CD4-positive, alpha-beta T cell (primary cell): ENCODE measurements at regions not wholly inside any gene's neighbourhood (a gene's known extent, or its start where the extent isn't known, plus 50 kb on each side); places are given as distances from the start of the nearest gene placed in this dataset.

Experiments used
- ATAC-seq: fragments of 200-7000 bp; cut with Tn5 transposase; one replicate; pipeline ENCODE4 v1.10.0; 2022; ENCODE audit warnings: mild to moderate bottlenecking; ENCODE audit not compliant: poor library complexity
- CTCF ChIA-PET: fragments of 350-600 bp; sonication (Branson Sonifier 250); formaldehyde crosslinking; loops from one replicate; lab custom pipeline; 2021; ENCODE audit warnings: antibody characterized with exemption, inconsistent platforms; lab: Charles Lee
- POLR2A ChIA-PET: fragments of 350-600 bp; sonication (Branson Sonifier 250); formaldehyde crosslinking; loops from one replicate; lab custom pipeline; 2021; ENCODE audit warnings: antibody characterized with exemption, inconsistent platforms; lab: Charles Lee
- DNase-seq, 14 experiments: peaks; one replicate each; pipeline ENCODE4 v3.0.0-alpha.2; 2013 to 2020; ENCODE audit warnings: mixed read lengths in 2 of 14
- H3K27ac ChIP-seq, 2 donors: one replicate each; pipeline versions ENCODE4 v1.5.1 to v1.7.0; 2013; ENCODE audit warnings: low read length in 2 of 2, low read depth in 1 of 2, mild to moderate bottlenecking in 1 of 2
- H3K27me3 ChIP-seq, 2 experiments: 1 replicate in 1 of 2; 2 replicates in 1 of 2; pipeline versions ENCODE4 v1.6.1 to v1.7.0; 2013; ENCODE audit warnings: low read length in 2 of 2, control low read depth in 1 of 2, mild to moderate bottlenecking in 1 of 2, moderate library complexity in 1 of 2; ENCODE audit not compliant: insufficient read depth in 2 of 2, control insufficient read depth in 1 of 2
- H3K36me3 ChIP-seq: one replicate; pipeline ENCODE4 v1.6.1; 2013; ENCODE audit warnings: low read length, control low read depth; ENCODE audit not compliant: insufficient read depth
- H3K4me1 ChIP-seq: one replicate; pipeline ENCODE4 v1.6.1; 2013; ENCODE audit warnings: low read length, control low read depth; ENCODE audit not compliant: insufficient read depth
- H3K4me3 ChIP-seq: one replicate; pipeline ENCODE4 v1.5.1; 2013; ENCODE audit warnings: mild to moderate bottlenecking, low read length, moderate library complexity
- H3K9me3 ChIP-seq, 2 experiments: 1 replicate in 1 of 2; 2 replicates in 1 of 2; pipeline versions ENCODE4 v1.6.1 to v1.7.0; 2013; ENCODE audit warnings: low read length in 2 of 2, mild to moderate bottlenecking in 2 of 2, control low read depth in 1 of 2, moderate library complexity in 1 of 2; ENCODE audit not compliant: control insufficient read depth in 1 of 2, insufficient read depth in 1 of 2
- H3K27ac Mint-ChIP-seq: one replicate; pipeline ENCODE4 v1.8.0; 2020; ENCODE audit warnings: mixed read lengths
- H3K27me3 Mint-ChIP-seq: one replicate; pipeline ENCODE4 v1.8.0; 2021; ENCODE audit warnings: mixed read lengths
- H3K36me3 Mint-ChIP-seq: one replicate; pipeline ENCODE4 v1.8.0; 2021; ENCODE audit warnings: low read depth, mixed read lengths
- H3K4me1 Mint-ChIP-seq: one replicate; pipeline ENCODE4 v1.8.0; 2021; ENCODE audit warnings: low read depth, mixed read lengths
- H3K4me3 Mint-ChIP-seq: one replicate; pipeline ENCODE4 v1.8.0; 2020; ENCODE audit warnings: mild to moderate bottlenecking, mixed read lengths
- H3K9me3 Mint-ChIP-seq: one replicate; pipeline ENCODE4 v1.8.0; 2020; ENCODE audit warnings: mixed read lengths
- intact Hi-C, 2 experiments: fragments of 100-400 bp; cut with DNase I in 1 of 2; cut with micrococcal nuclease in 1 of 2; formaldehyde crosslinking; loops; one replicate each; pipeline versions ENCODE4 v1.15.1 to v1.9.0; 2023 to 2025; cut with DNase I, micrococcal nuclease
- TF ChIP-seq, protein P1 (sequence below): fragments of 200-600 bp; IDR thresholded peaks from one replicate; pipeline ENCODE4 v1.8.0; 2022; ENCODE audit warnings: antibody characterized with exemption, mild to moderate bottlenecking

GRCh38 chr12:126668538-126668937, 1598.4 kb upstream of the TMEM132C start:
- POLR2A ChIA-PET: no interaction called here
- Mint-ChIP-seq H3K36me3 (no peaks in the 10 kb centered on the region), H3K4me1 (no peaks in the 10 kb centered on the region), H3K27me3 (no peaks in the 10 kb centered on the region), H3K27ac (no peak overlapping the region), H3K9me3 (no peaks in the 10 kb centered on the region), H3K4me3 (no peak overlapping the region)
- no peak overlapping the region for H3K4me3 ChIP-seq
- no peaks in the 10 kb centered on the region for H3K4me1 ChIP-seq
- no peaks in the 10 kb centered on the region for H3K9me3 ChIP-seq
- no peaks in the 10 kb centered on the region for H3K36me3 ChIP-seq
- H3K27ac ChIP-seq: no peak overlapping the region
- no peaks in the 10 kb centered on the region for H3K27me3 ChIP-seq
- intact Hi-C loops: no loop called here
- ATAC-seq: no peak
- TF ChIP-seq, protein P1, sequence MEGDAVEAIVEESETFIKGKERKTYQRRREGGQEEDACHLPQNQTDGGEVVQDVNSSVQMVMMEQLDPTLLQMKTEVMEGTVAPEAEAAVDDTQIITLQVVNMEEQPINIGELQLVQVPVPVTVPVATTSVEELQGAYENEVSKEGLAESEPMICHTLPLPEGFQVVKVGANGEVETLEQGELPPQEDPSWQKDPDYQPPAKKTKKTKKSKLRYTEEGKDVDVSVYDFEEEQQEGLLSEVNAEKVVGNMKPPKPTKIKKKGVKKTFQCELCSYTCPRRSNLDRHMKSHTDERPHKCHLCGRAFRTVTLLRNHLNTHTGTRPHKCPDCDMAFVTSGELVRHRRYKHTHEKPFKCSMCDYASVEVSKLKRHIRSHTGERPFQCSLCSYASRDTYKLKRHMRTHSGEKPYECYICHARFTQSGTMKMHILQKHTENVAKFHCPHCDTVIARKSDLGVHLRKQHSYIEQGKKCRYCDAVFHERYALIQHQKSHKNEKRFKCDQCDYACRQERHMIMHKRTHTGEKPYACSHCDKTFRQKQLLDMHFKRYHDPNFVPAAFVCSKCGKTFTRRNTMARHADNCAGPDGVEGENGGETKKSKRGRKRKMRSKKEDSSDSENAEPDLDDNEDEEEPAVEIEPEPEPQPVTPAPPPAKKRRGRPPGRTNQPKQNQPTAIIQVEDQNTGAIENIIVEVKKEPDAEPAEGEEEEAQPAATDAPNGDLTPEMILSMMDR: no peak
- no peak for DNase-seq
- CTCF ChIA-PET: no interaction called here

DNA sequence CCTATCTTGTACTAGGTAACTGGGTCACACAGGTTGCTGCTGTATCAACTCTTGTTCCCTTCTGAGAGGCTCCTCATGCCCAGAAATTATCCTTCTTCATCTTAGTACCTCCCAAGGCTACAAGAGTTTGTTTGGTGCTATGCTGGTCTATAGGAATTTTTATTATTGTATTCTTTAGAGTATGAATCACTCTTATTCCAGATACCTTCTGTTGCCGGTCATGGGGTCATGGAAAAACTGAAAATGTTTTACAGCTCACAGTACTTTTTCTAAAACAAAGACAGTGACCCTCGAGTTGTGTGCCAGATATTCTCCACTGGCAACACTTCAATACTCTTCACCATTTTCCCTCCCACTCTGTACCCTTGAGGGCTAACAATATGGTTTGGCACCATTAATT, 1598.0 kb upstream of the TMEM132C start:
- POLR2A ChIA-PET: no interaction called here
- Histone ChIP-seq H3K27me3 (no peaks in the 10 kb centered on the region), H3K4me3 (no peak overlapping the region), H3K36me3 (no peaks in the 10 kb centered on the region), H3K4me1 (no peaks in the 10 kb centered on the region), H3K27ac (no peak overlapping the region), H3K9me3 (no peaks in the 10 kb centered on the region)
- CTCF ChIA-PET: no interaction called here
- Mint-ChIP-seq H3K4me1 (no peaks in the 10 kb centered on the region), H3K27me3 (no peaks in the 10 kb centered on the region), H3K4me3 (no peak overlapping the region), H3K27ac (no peak overlapping the region), H3K9me3 (no peaks in the 10 kb centered on the region), H3K36me3 (no peaks in the 10 kb centered on the region)
- intact Hi-C loops: no loop called here
- DNase-seq (no peak), ATAC-seq (no peak)
- TF ChIP-seq, protein P1: no peak

DNA sequence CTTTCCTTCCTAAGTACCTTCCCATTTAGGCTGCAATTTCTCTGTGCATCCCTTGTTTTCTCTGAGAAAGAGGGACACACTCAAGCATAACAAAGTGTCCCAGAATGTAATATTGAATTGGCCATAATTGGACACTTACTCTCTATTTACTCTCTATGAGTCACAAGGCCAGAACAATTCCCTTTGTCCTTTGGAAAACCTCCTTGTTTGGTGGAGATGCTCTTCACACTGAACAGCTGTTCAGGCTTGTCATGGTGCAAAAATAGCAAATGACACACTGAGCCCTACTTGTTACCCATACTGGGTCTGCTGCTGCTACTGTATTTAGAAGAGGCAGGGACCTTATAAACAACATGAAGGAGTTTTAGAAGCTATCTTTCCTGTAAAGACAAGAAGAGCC, 1590.5 kb upstream of the TMEM132C start:
- no peaks in the 10 kb centered on the region for H3K36me3 Mint-ChIP-seq

More for the DNA sequence above, 1590.5 kb upstream of the TMEM132C start:
- H3K4me3 ChIP-seq: no peak overlapping the region
- ChIA-PET POLR2A (no interaction called here), CTCF (no interaction called here)
- H3K36me3 ChIP-seq: no peaks in the 10 kb centered on the region
- Mint-ChIP-seq H3K27ac (no peak overlapping the region), H3K9me3 (no peaks in the 10 kb centered on the region), H3K4me3 (no peak overlapping the region), H3K27me3 (no peaks in the 10 kb centered on the region), H3K4me1 (no peaks in the 10 kb centered on the region)
- DNase-seq: no peak
- H3K27me3 ChIP-seq: no peaks in the 10 kb centered on the region
- TF ChIP-seq, protein P1: no peak
- intact Hi-C loops: no loop called here
- no peaks in the 10 kb centered on the region for H3K9me3 ChIP-seq
- ATAC-seq: no peak
- H3K4me1 ChIP-seq: no peaks in the 10 kb centered on the region
- H3K27ac ChIP-seq: no peak overlapping the region
